ENCODE measurements at regions not wholly inside any gene's neighbourhood (a gene's known extent, or its start where the extent isn't known, plus 50 kb on each side); places are given as distances from the start of the nearest gene placed in this dataset.

- TF ChIP-seq CTCF (IDR thresholded peaks at IDR 0.05; ENCODE audit: low read length) (no peak), EZH2phosphoT487 (IDR thresholded peaks at IDR 0.05; ENCODE audit: low read length) (no peak), EZH2 (optimal IDR thresholded peaks at IDR 0.05; ENCODE audit: low read depth, low read length) (no peak)
Measured at GRCh38 chr5:135635451-135635850, 56.7 kb upstream of the CXCL14 start.
